ENCODE measurements at regions not wholly inside any gene's neighbourhood (a gene's known extent, or its start where the extent isn't known, plus 50 kb on each side); places are given as distances from the start of the nearest gene placed in this dataset.
"Not testable (repeated sequence)": the region's sequence is repeated elsewhere in the genome, so short reads cannot be mapped to it uniquely, and the experiment has no call there.

GRCh38 chr5:135100431-135100830, 66.4 kb upstream of the PITX1 start:
- peaks cover 6 to 18% (median 8%) of the 10 kb centered on the region in 5 donors for H3K27me3 Mint-ChIP-seq
- Histone ChIP-seq H3K4me3 (ENCODE audit: low read length) (no peak overlapping the region), H3K36me3 (ENCODE audit: control insufficient read depth in 2 of 3, insufficient read depth in 3 of 3, low read length in 3 of 3) (no peaks in the 10 kb centered on the region), H3K9me3 (ENCODE audit: control insufficient read depth in 2 of 3, low read length in 3 of 3) (no peaks in the 10 kb centered on the region), H3K4me1 (ENCODE audit: control insufficient read depth in 2 of 2, insufficient read depth in 2 of 2, low read length in 2 of 2) (no peaks in the 10 kb centered on the region), H3K27me3 (ENCODE audit: control insufficient read depth in 2 of 2, insufficient read depth in 2 of 2, low read length in 2 of 2) (no peaks in the 10 kb centered on the region), H3K27ac (ENCODE audit: low read depth, low read length) (no peak overlapping the region)
- no peaks in the 10 kb centered on the region for H3K4me1 Mint-ChIP-seq
- H3K9me3 Mint-ChIP-seq, result no peaks in the 10 kb centered on the region
- CTCF ChIA-PET, result no interaction called here
- no peaks in the 10 kb centered on the region for H3K36me3 Mint-ChIP-seq
- intact Hi-C loops (cut with micrococcal nuclease), result no loop called here
- no peak for DNase-seq
- H3K4me3 Mint-ChIP-seq, result no peak overlapping the region
- no peak overlapping the region for H3K27ac Mint-ChIP-seq
- POLR2A ChIA-PET, result no interaction called here
- ATAC-seq, result no peak

GRCh38 chr5:135100011-135100410, 66.0 kb upstream of the PITX1 start:
- DNase-seq, result no peak

DNA sequence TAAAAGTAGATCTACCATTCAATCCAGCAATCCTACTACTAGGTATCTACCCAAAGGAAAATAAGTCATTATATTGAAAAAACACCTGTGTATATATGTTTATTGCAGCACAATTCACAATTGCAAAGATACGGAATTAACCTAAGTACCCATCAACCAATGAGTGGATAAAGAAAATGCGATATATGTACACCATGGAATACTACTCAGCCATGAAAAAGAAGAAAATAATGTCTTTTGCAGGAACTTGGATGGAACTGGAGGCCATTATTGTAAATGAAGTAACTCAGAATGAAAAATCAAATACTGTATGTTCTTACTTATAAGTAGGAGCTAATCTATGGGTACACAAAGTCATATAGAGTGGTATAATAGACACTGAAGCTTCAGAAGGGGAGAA, 63.4 kb upstream of the PITX1 start:
- no peaks in the 10 kb centered on the region for H3K36me3 Mint-ChIP-seq
- Histone ChIP-seq H3K27me3 (ENCODE audit: control insufficient read depth in 2 of 2, insufficient read depth in 2 of 2, low read length in 2 of 2) (no peaks in the 10 kb centered on the region), H3K9me3 (ENCODE audit: control insufficient read depth in 2 of 3, low read length in 3 of 3) (no peaks in the 10 kb centered on the region), H3K27ac (ENCODE audit: low read depth, low read length) (no peak overlapping the region), H3K36me3 (ENCODE audit: control insufficient read depth in 2 of 3, insufficient read depth in 3 of 3, low read length in 3 of 3) (no peaks in the 10 kb centered on the region), H3K4me3 (ENCODE audit: low read length) (no peak overlapping the region), H3K4me1 (ENCODE audit: control insufficient read depth in 2 of 2, insufficient read depth in 2 of 2, low read length in 2 of 2) (no peaks in the 10 kb centered on the region)
- ChIA-PET CTCF (no interaction called here), POLR2A (no interaction called here)
- DNase-seq (no peak), ATAC-seq (no peak)
- intact Hi-C loops (cut with micrococcal nuclease), result no loop called here
- no peaks in the 10 kb centered on the region for H3K4me1 Mint-ChIP-seq
- peaks cover 6 to 18% (median 10%) of the 10 kb centered on the region in 5 donors for H3K27me3 Mint-ChIP-seq
- peaks cover 0 to 2% (median 0%) of the 10 kb centered on the region in 11 donors for H3K9me3 Mint-ChIP-seq
- H3K4me3 Mint-ChIP-seq, result no peak overlapping the region
- H3K27ac Mint-ChIP-seq, result no peak overlapping the region

More at GRCh38 chr5:135100011-135100410, 66.0 kb upstream of the PITX1 start:
- no peaks in the 10 kb centered on the region for H3K36me3 Mint-ChIP-seq
- H3K27ac ChIP-seq (ENCODE audit: low read depth, low read length), result no peak overlapping the region
- no peaks in the 10 kb centered on the region for H3K27me3 ChIP-seq (ENCODE audit: control insufficient read depth in 2 of 2, insufficient read depth in 2 of 2, low read length in 2 of 2)
- H3K27me3 Mint-ChIP-seq, result peaks cover 6 to 18% (median 10%) of the 10 kb centered on the region in 5 donors
- ChIA-PET CTCF (no interaction called here), POLR2A (no interaction called here)
- no peak overlapping the region for H3K4me3 Mint-ChIP-seq
- no peaks in the 10 kb centered on the region for H3K9me3 Mint-ChIP-seq
- H3K4me1 ChIP-seq (ENCODE audit: control insufficient read depth in 2 of 2, insufficient read depth in 2 of 2, low read length in 2 of 2), result no peaks in the 10 kb centered on the region
- intact Hi-C loops (cut with micrococcal nuclease), result no loop called here
- ATAC-seq, result no peak
- H3K4me1 Mint-ChIP-seq, result no peaks in the 10 kb centered on the region
- H3K27ac Mint-ChIP-seq, result no peak overlapping the region
- no peak overlapping the region for H3K4me3 ChIP-seq (ENCODE audit: low read length)
- H3K36me3 ChIP-seq (ENCODE audit: control insufficient read depth in 2 of 3, insufficient read depth in 3 of 3, low read length in 3 of 3), result no peaks in the 10 kb centered on the region
- H3K9me3 ChIP-seq (ENCODE audit: control insufficient read depth in 2 of 3, low read length in 3 of 3), result no peaks in the 10 kb centered on the region

DNA sequence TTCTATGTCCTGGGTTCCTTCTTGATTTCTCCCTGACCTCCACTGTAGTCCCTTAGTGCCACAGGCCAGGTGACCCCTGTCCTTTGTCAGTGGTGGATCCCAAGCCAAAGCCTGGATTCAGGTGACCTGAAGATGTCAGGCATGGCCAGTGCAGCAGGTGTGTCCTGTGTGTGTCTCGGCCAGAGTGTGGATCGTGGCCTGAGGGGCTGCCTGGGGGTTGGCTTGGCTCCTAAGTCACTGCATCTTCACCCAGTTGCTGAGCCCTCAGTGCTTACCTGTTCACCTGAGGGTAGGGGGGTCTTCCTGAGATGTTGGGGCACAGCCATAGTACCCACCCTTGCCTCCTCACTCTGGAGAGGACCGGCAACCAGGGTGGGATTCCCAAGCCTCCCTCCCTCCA, 61.8 kb upstream of the PITX1 start:
- no peak overlapping the region for H3K27ac ChIP-seq (ENCODE audit: low read depth, low read length)
- H3K9me3 ChIP-seq (ENCODE audit: control insufficient read depth in 2 of 3, low read length in 3 of 3), result no peaks in the 10 kb centered on the region
- H3K4me1 ChIP-seq (ENCODE audit: control insufficient read depth in 2 of 2, insufficient read depth in 2 of 2, low read length in 2 of 2), result no peaks in the 10 kb centered on the region
- Mint-ChIP-seq H3K27ac (no peak overlapping the region), H3K9me3 (peaks cover 0 to 2% (median 0%) of the 10 kb centered on the region in 11 donors), H3K4me1 (no peaks in the 10 kb centered on the region), H3K4me3 (no peak overlapping the region), H3K27me3 (peaks cover 6 to 18% (median 10%) of the 10 kb centered on the region in 5 donors), H3K36me3 (no peaks in the 10 kb centered on the region)
- ChIA-PET CTCF (no interaction called here), POLR2A (no interaction called here)
- ATAC-seq, result no peak
- intact Hi-C loops (cut with micrococcal nuclease), result no loop called here
- no peaks in the 10 kb centered on the region for H3K36me3 ChIP-seq (ENCODE audit: control insufficient read depth in 2 of 3, insufficient read depth in 3 of 3, low read length in 3 of 3)
- no peak overlapping the region for H3K4me3 ChIP-seq (ENCODE audit: low read length)
- no peaks in the 10 kb centered on the region for H3K27me3 ChIP-seq (ENCODE audit: control insufficient read depth in 2 of 2, insufficient read depth in 2 of 2, low read length in 2 of 2)
- no peak for DNase-seq

DNA sequence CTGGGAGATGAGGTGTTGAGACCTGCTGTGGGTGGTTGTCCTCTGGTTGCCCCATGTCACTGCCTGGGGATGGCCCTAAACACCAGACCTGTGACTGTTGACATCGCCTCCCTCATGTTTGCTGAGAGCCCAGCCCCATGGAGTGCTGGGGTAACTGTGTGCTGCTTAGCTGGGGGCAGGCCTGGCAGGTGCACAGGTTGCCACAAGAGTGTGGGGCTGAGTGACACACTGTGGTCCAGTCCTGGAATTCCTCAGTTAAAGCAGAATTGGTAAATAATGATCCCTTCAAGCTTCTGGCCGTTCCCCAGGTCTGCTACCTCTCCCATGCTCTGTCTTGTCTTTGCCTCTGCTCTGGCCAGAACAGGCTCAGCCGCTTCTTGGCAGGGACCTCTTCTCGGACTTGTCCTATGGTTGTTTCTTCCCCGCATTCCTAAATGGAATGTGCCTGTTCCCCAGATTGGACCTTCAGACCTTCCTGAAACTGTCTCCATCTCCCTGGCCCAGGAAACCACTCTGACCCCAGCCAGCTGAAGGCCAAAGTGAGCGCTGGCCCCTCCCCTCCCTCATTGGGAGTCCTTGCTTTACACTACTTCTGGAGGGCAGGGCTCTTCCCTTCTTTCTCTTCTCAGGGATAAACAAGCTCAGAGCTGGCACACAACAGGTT, 61.2 kb upstream of the PITX1 start:
- no peak overlapping the region for H3K27ac Mint-ChIP-seq
- H3K27me3 ChIP-seq (ENCODE audit: control insufficient read depth in 2 of 2, insufficient read depth in 2 of 2, low read length in 2 of 2), result no peaks in the 10 kb centered on the region
- no peak overlapping the region for H3K4me3 Mint-ChIP-seq
- H3K4me1 Mint-ChIP-seq, result no peaks in the 10 kb centered on the region
- H3K9me3 Mint-ChIP-seq, result peaks cover 0 to 2% (median 0%) of the 10 kb centered on the region in 11 donors
- H3K36me3 Mint-ChIP-seq, result no peaks in the 10 kb centered on the region
- no peak for ATAC-seq
- peaks cover 6 to 18% (median 10%) of the 10 kb centered on the region in 5 donors for H3K27me3 Mint-ChIP-seq
- ChIA-PET CTCF (no interaction called here), POLR2A (no interaction called here)
- H3K4me3 ChIP-seq (ENCODE audit: low read length), result no peak overlapping the region
- DNase-seq, result no peak
- H3K4me1 ChIP-seq (ENCODE audit: control insufficient read depth in 2 of 2, insufficient read depth in 2 of 2, low read length in 2 of 2), result no peaks in the 10 kb centered on the region
- intact Hi-C loops (cut with micrococcal nuclease), result no loop called here
- H3K9me3 ChIP-seq (ENCODE audit: control insufficient read depth in 2 of 3, low read length in 3 of 3), result no peaks in the 10 kb centered on the region
- H3K27ac ChIP-seq (ENCODE audit: low read depth, low read length), result no peak overlapping the region
- H3K36me3 ChIP-seq (ENCODE audit: control insufficient read depth in 2 of 3, insufficient read depth in 3 of 3, low read length in 3 of 3), result no peaks in the 10 kb centered on the region

DNA sequence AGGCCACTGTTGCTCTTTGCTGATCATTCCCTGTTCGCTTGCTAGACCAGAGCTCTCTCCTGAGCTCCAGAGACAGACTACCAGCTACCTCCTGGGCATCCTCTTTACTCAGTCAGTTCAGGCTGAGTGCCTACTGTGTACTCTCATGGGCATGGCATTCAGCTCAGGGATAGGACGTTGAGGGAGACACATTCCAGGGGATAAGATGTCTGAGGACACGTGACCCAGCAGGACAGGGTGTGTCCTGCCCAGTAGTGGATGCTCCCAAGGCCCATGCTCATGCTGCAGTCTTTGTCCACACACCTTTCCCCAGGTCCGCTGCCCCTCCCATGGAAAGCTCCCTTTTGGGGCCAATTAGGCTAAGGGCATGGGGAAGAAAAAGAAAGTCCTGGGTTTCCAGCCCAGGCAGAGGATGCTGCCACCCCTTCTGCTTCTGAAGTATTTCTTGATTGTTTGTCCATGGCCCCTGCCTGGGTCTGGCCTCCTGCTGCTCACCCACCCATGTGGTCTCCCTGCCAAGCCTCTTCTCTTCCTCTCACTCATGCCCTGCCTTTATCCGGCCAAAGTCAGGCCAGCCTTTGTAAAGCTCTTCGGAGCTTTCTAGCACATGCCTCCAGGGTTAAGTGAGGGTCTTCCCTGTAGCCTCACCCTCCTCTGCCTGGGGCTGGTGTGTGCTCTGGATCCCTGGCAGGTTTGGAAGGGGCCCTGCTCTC, 60.5 kb upstream of the PITX1 start:
- DNase-seq (no peak), ATAC-seq (no peak)
- CTCF ChIA-PET, result no interaction called here
- no peaks in the 10 kb centered on the region for H3K36me3 ChIP-seq (ENCODE audit: control insufficient read depth in 2 of 3, insufficient read depth in 3 of 3, low read length in 3 of 3)
- no peak overlapping the region for H3K4me3 ChIP-seq (ENCODE audit: low read length)
- Mint-ChIP-seq H3K27ac (no peak overlapping the region), H3K27me3 (peaks cover 6 to 21% (median 13%) of the 10 kb centered on the region in 5 donors), H3K9me3 (peaks cover 0 to 2% (median 0%) of the 10 kb centered on the region in 11 donors), H3K36me3 (no peaks in the 10 kb centered on the region), H3K4me3 (no peak overlapping the region), H3K4me1 (no peaks in the 10 kb centered on the region)
- H3K4me1 ChIP-seq (ENCODE audit: control insufficient read depth in 2 of 2, insufficient read depth in 2 of 2, low read length in 2 of 2), result no peaks in the 10 kb centered on the region
- H3K27ac ChIP-seq (ENCODE audit: low read depth, low read length), result no peak overlapping the region
- H3K27me3 ChIP-seq (ENCODE audit: control insufficient read depth in 2 of 2, insufficient read depth in 2 of 2, low read length in 2 of 2), result no peaks in the 10 kb centered on the region
- H3K9me3 ChIP-seq (ENCODE audit: control insufficient read depth in 2 of 3, low read length in 3 of 3), result no peaks in the 10 kb centered on the region
- POLR2A ChIA-PET, result no interaction called here
- intact Hi-C loops (cut with micrococcal nuclease), result no loop called here

- H3K4me3 Mint-ChIP-seq; H3K36me3 Mint-ChIP-seq; CTCF ChIA-PET; H3K36me3 ChIP-seq (ENCODE audit: control insufficient read depth in 2 of 3, insufficient read depth in 3 of 3, low read length in 3 of 3); POLR2A ChIA-PET; H3K9me3 ChIP-seq (ENCODE audit: control insufficient read depth in 2 of 3, low read length in 3 of 3); ATAC-seq; H3K4me1 Mint-ChIP-seq; H3K4me3 ChIP-seq (ENCODE audit: low read length); H3K4me1 ChIP-seq (ENCODE audit: control insufficient read depth in 2 of 2, insufficient read depth in 2 of 2, low read length in 2 of 2); DNase-seq; intact Hi-C loops (cut with micrococcal nuclease); H3K27ac ChIP-seq (ENCODE audit: low read depth, low read length); H3K27ac Mint-ChIP-seq; H3K27me3 ChIP-seq (ENCODE audit: control insufficient read depth in 2 of 2, insufficient read depth in 2 of 2, low read length in 2 of 2); H3K9me3 Mint-ChIP-seq: not testable (repeated sequence)
- peaks cover 13 to 21% (median 16%) of the 10 kb centered on the region in 5 donors for H3K27me3 Mint-ChIP-seq
These were observed 59.5 kb upstream of the PITX1 start for GRCh38 chr5:135093483-135093882.

Data from naive thymus-derived CD4-positive, alpha-beta T cell (primary cell).